ENCODE measurements at regions not wholly inside any gene's neighbourhood (a gene's known extent, or its start where the extent isn't known, plus 50 kb on each side); places are given as distances from the start of the nearest gene placed in this dataset.

GRCh38 chr4:121459026-121459425 is 78.2 kb upstream of the QRFPR start:
- no peak overlapping the region for H3K9ac ChIP-seq (ENCODE audit: insufficient read depth, low read depth, low read length)
- FAIRE-seq (no peak), DNase-seq (ENCODE audit: low spot score) (no peak), ATAC-seq (no peak)
- H3K4me1 ChIP-seq (ENCODE audit: insufficient read depth, low read length) = no peaks in the 10 kb centered on the region
- H3K27me3 ChIP-seq (ENCODE audit: control insufficient read depth in 1 of 2, insufficient read depth in 2 of 2, low read length in 2 of 2) = 0 out of 5 replicates have a peak, but pooled peaks cover 0 to 3% of the 10 kb centered on the region in 2 experiments
- no peaks in the 10 kb centered on the region for H3K36me3 ChIP-seq (replicated peaks in 1 of 2; ENCODE audit: control insufficient read depth in 1 of 2, insufficient read depth in 2 of 2, low read length in 2 of 2)
- TF ChIP-seq ZNF205 (CRISPR knock-in tag; IDR thresholded peaks at IDR 0.05) = no peak
- TF ChIP-seq ZNF331 (CRISPR knock-in tag; IDR thresholded peaks at IDR 0.05) = no peak
- TF ChIP-seq SIN3B (IDR thresholded peaks at IDR 0.05; ENCODE audit: low read length) = no peak
- no peak for TF ChIP-seq ARNT (IDR thresholded peaks at IDR 0.05)
- TF ChIP-seq ZNF577 (CRISPR knock-in tag; IDR thresholded peaks at IDR 0.05; ENCODE audit: borderline replicate concordance, low read depth) = no peak
- no peak for TF ChIP-seq RNF2 (conservative IDR thresholded peaks at IDR 0.05; ENCODE audit: low read depth)
- TF ChIP-seq AGO2 (optimal IDR thresholded peaks at IDR 0.05; ENCODE audit: low read depth, low read length) = no peak
- no peak for TF ChIP-seq ZNF547 (CRISPR knock-in tag; IDR thresholded peaks at IDR 0.05)
- no peak for TF ChIP-seq FOXC1 (CRISPR knock-in tag; IDR thresholded peaks at IDR 0.05; ENCODE audit: borderline replicate concordance)
- TF ChIP-seq ATF2 (CRISPR knock-in tag; IDR thresholded peaks at IDR 0.05) = no peak
- no peak overlapping the region for H2AFZ ChIP-seq (ENCODE audit: low read length)
- H3K79me2 ChIP-seq (ENCODE audit: insufficient read depth, low read length) = no peaks in the 10 kb centered on the region
- no peak overlapping the region for H3K4me2 ChIP-seq (ENCODE audit: low read depth, low read length)
- ChIA-PET CTCF (ENCODE audit: low intra/inter-chr PET ratio, low total read pairs) (no interaction called here), POLR2A (no interaction called here)
- H3K27ac ChIP-seq (ENCODE audit: extremely low read length, insufficient read depth, low read length) = no peak overlapping the region
- H3K9me3 ChIP-seq (ENCODE audit: low read length) = no peaks in the 10 kb centered on the region
- BruUV-seq (replicated peaks) = no TSS peak
- 0% methylated on average over 2 of the region's 2 CpGs for WGBS (ENCODE audit: low lambda C conversion rate)
- intact Hi-C loops (cut with micrococcal nuclease; ENCODE audit: unreplicated experiment) (no loop called here), in situ Hi-C loops (cut with HindIII; ENCODE audit: extremely low pct_ligation_motif_present, low pct_unique_long_range_greater_than_20kb) (no loop called here)
- no peak overlapping the region for H3K4me3 ChIP-seq (replicated peaks in 1 of 3; ENCODE audit: insufficient read depth in 1 of 3, low read depth in 2 of 3, low read length in 3 of 3)
- no peaks in the 10 kb centered on the region for H4K20me1 ChIP-seq (ENCODE audit: insufficient read depth, low read length)
